Suprapubic skin (tissue), 4 donors: ENCODE measurements at regions not wholly inside any gene's neighbourhood (a gene's known extent, or its start where the extent isn't known, plus 50 kb on each side); places are given as distances from the start of the nearest gene placed in this dataset.

Experiments
- DNase-seq, 2 donors: peaks; one replicate each; pipeline ENCODE4 v3.0.0-alpha.2; 2019; ENCODE audit warnings: low spot score in 2 of 2
- H3K27ac ChIP-seq: fragments of 200-600 bp; sonication (generic); one replicate; pipeline ENCODE4 v1.5.1; 2019
- H3K27me3 ChIP-seq: fragments of 200-600 bp; sonication (generic); one replicate; pipeline ENCODE4 v1.5.1; 2019
- H3K36me3 ChIP-seq: fragments of 200-600 bp; sonication (generic); one replicate; pipeline ENCODE4 v1.5.1; 2019
- H3K4me1 ChIP-seq: fragments of 200-600 bp; sonication (generic); one replicate; pipeline ENCODE4 v1.5.1; 2019
- H3K4me3 ChIP-seq: fragments of 200-600 bp; sonication (generic); one replicate; pipeline ENCODE4 v1.5.1; 2019; ENCODE audit warnings: mild to moderate bottlenecking
- H3K9me3 ChIP-seq: fragments of 200-600 bp; sonication (generic); one replicate; pipeline ENCODE4 v1.5.1; 2019
- CTCF ChIP-seq, 2 donors: fragments of 200-600 bp in 1 of 2; fragments of 450-650 bp in 1 of 2; sonication (generic) in 1 of 2; IDR thresholded peaks; one replicate each; pipeline ENCODE4 v1.5.1; 2016 to 2019; ENCODE audit warnings: antibody characterized with exemption in 2 of 2, mild to moderate bottlenecking in 1 of 2, moderate library complexity in 1 of 2
- EP300 ChIP-seq: sonication (generic); formaldehyde crosslinking; IDR thresholded peaks from one replicate; pipeline ENCODE4 v1.6.1; 2017; ENCODE audit warnings: antibody characterized with exemption
- POLR2A ChIP-seq, 2 donors: fragments of 450-650 bp; IDR thresholded peaks; one replicate each; pipeline ENCODE4 v1.6.1; 2017; ENCODE audit warnings: antibody characterized with exemption in 2 of 2, mild to moderate bottlenecking in 2 of 2, moderate library complexity in 2 of 2
- POLR2AphosphoS5 ChIP-seq, 3 donors: sonication (generic); formaldehyde crosslinking; IDR thresholded peaks; one replicate each; pipeline ENCODE4 v1.6.1; 2017; ENCODE audit warnings: antibody characterized with exemption in 3 of 3
- WGBS: methylation state at CpG from one replicate; pipeline ENCODE4 v1.1.5; 2018; 5-methylcytosine and 5-hydroxymethylcytosine counted together

DNA sequence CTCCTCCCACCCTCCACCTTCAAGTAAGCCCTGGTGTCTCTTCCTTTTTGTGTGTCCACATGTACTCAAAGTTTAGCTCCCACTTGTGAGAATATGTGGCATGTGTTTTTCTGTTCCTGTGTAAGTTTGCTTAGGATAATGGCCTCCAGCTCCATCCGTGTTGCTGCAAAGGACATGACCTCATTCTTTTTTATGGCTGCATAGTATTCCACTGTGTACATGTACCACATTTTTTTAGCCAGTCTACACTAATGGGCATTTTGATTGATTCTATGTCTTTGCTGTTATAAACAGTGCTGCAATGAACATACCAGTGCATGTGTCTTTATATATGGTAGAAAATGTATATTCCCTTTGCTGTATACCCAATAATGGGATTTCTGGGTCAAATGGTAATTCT, 710.9 kb downstream of the CCSER2 start:
- TF ChIP-seq CTCF (IDR thresholded peaks at IDR 0.05) (no peak), POLR2AphosphoS5 (IDR thresholded peaks at IDR 0.05) (no peak), EP300 (no peak), POLR2A (IDR thresholded peaks at IDR 0.05) (no peak)
- Histone ChIP-seq H3K4me3 (no peak overlapping the region), H3K9me3 (peaks cover 9% of the 10 kb centered on the region), H3K36me3 (no peaks in the 10 kb centered on the region), H3K27me3 (no peaks in the 10 kb centered on the region), H3K27ac (no peak overlapping the region), H3K4me1 (no peaks in the 10 kb centered on the region)
- 81% methylated on average over 1 of the region's 1 CpG for whole genome bisulfite sequencing
- no peak for DNase-seq

DNA sequence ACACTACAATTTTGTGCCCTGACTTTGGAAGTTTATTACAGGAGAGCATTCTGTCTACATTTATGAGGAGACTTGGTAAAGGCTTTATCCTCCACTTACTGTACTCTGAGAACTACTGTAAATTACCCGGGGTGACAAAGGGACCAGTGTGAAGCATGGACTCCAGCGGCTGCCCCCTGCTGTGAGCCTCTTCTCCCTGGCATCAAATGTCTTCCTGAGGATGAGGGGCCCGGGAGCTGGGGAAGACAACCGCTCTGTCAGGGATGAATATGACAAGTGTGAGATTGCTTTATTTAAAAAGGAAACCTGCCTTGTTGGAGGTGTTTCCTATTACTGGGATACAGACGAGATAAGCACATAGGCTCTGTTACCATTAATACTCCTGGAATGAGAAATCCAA, 714.8 kb downstream of the CCSER2 start:
- 67% methylated on average over 5 of the region's 5 CpGs for WGBS
- TF ChIP-seq EP300 (no peak), CTCF (IDR thresholded peaks at IDR 0.05) (no peak), POLR2AphosphoS5 (IDR thresholded peaks at IDR 0.05) (no peak), POLR2A (IDR thresholded peaks at IDR 0.05) (no peak)
- no peaks in the 10 kb centered on the region for H3K4me1 ChIP-seq
- peaks cover 9% of the 10 kb centered on the region for H3K9me3 ChIP-seq
- no peak for DNase-seq
- no peak overlapping the region for H3K27ac ChIP-seq
- no peaks in the 10 kb centered on the region for H3K27me3 ChIP-seq
- no peak overlapping the region for H3K4me3 ChIP-seq
- no peaks in the 10 kb centered on the region for H3K36me3 ChIP-seq

DNA sequence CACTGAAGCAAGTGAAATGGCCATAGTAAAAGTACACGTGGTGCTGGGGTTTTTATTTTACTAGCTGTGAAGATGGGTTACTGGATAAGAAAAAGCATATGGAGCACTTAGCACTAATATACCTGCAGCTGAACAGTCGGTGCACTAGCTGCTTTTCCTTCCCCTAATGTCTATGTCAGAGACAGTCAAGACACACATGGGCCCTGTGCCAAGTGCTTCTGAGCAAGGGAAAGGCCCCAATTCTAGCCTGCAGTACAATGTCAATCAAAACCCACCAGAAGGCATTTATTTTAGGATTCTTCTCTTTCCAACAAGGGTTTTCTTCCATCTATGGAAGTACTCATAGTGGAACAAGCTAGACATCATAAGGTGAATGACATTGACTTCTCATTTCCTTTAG, 716.7 kb downstream of the CCSER2 start:
- no peak for DNase-seq
- WGBS, result 31% methylated on average over 2 of the region's 2 CpGs
- TF ChIP-seq POLR2AphosphoS5 (IDR thresholded peaks at IDR 0.05) (no peak), CTCF (IDR thresholded peaks at IDR 0.05) (no peak)

GRCh38 chr10:85047170-85047834, 718.9 kb downstream of the CCSER2 start:
- no peaks in the 10 kb centered on the region for H3K27me3 ChIP-seq
- no peaks in the 10 kb centered on the region for H3K4me1 ChIP-seq
- no peak overlapping the region for H3K27ac ChIP-seq
- WGBS, result 74% methylated on average over 5 of the region's 5 CpGs
- no peaks in the 10 kb centered on the region for H3K36me3 ChIP-seq
- no peaks in the 10 kb centered on the region for H3K9me3 ChIP-seq
- no peak for DNase-seq
- TF ChIP-seq POLR2A (IDR thresholded peaks at IDR 0.05) (no peak), EP300 (no peak), CTCF (IDR thresholded peaks at IDR 0.05) (no peak), POLR2AphosphoS5 (IDR thresholded peaks at IDR 0.05) (no peak)
- no peak overlapping the region for H3K4me3 ChIP-seq

More for the DNA sequence above, 716.7 kb downstream of the CCSER2 start:
- no peaks in the 10 kb centered on the region for H3K36me3 ChIP-seq
- H3K4me1 ChIP-seq, result no peaks in the 10 kb centered on the region
- no peaks in the 10 kb centered on the region for H3K9me3 ChIP-seq
- no peak overlapping the region for H3K27ac ChIP-seq
- no peaks in the 10 kb centered on the region for H3K27me3 ChIP-seq
- no peak overlapping the region for H3K4me3 ChIP-seq

- no peaks in the 10 kb centered on the region for H3K4me1 ChIP-seq
- H3K4me3 ChIP-seq, result no peak overlapping the region
- WGBS, result 83% methylated on average over 1 of the region's 1 CpG
- H3K27ac ChIP-seq, result no peak overlapping the region
- TF ChIP-seq POLR2AphosphoS5 (IDR thresholded peaks at IDR 0.05), result no peak
- TF ChIP-seq CTCF (IDR thresholded peaks at IDR 0.05), result no peak
- no peak for TF ChIP-seq POLR2A (IDR thresholded peaks at IDR 0.05)
- no peak for TF ChIP-seq EP300
- no peaks in the 10 kb centered on the region for H3K27me3 ChIP-seq
- no peaks in the 10 kb centered on the region for H3K9me3 ChIP-seq
- no peak for DNase-seq
- H3K36me3 ChIP-seq, result no peaks in the 10 kb centered on the region
These were observed 719.6 kb downstream of the CCSER2 start for GRCh38 chr10:85047979-85048378.
